Cardiac fibroblast (primary cell): ENCODE measurements at regions not wholly inside any gene's neighbourhood (a gene's known extent, or its start where the extent isn't known, plus 50 kb on each side); places are given as distances from the start of the nearest gene placed in this dataset.

Experiments
- DNase-seq, 2 donors: peaks; one replicate each; pipeline versions ENCODE4 v3.0.0 to v3.0.0-alpha.2; 2010; ENCODE audit warnings: low read depth in 2 of 2
- H3K4me3 ChIP-seq, 2 donors: replicated peaks in 1 of 2; 1 replicate in 1 of 2; 2 replicates in 1 of 2; pipeline ENCODE4 v1.5.1; 2011; ENCODE audit warnings: low read depth in 2 of 2, low read length in 2 of 2, mild to moderate bottlenecking in 2 of 2, moderate library complexity in 1 of 2
- TF ChIP-seq, protein P1 (sequence below): IDR thresholded peaks from one replicate; pipeline ENCODE4 v1.5.1; 2011; ENCODE audit warnings: low read depth, mild to moderate bottlenecking, low read length, inconsistent platforms

DNA sequence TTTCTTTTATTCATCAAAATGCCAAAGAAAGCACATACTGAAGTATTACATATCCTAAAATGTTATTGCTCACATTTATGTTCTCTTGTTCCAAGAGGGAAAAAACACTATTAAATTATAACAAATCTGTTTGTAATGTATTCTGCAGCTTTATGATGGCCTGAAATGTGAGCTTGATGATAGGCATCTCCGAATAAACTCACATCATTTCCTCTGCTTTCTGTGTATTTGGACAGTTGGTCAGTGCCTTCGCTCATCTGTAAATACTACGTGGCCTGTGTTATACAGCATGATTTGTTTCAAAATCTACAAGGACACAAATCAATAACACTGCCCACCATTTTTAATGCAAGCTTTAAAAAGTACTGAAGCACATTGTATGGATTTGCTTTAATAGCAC lies 672.8 kb upstream of the SYT4 start:
- H3K4me3 ChIP-seq = no peak overlapping the region
- no peak for DNase-seq
- TF ChIP-seq, protein P1, sequence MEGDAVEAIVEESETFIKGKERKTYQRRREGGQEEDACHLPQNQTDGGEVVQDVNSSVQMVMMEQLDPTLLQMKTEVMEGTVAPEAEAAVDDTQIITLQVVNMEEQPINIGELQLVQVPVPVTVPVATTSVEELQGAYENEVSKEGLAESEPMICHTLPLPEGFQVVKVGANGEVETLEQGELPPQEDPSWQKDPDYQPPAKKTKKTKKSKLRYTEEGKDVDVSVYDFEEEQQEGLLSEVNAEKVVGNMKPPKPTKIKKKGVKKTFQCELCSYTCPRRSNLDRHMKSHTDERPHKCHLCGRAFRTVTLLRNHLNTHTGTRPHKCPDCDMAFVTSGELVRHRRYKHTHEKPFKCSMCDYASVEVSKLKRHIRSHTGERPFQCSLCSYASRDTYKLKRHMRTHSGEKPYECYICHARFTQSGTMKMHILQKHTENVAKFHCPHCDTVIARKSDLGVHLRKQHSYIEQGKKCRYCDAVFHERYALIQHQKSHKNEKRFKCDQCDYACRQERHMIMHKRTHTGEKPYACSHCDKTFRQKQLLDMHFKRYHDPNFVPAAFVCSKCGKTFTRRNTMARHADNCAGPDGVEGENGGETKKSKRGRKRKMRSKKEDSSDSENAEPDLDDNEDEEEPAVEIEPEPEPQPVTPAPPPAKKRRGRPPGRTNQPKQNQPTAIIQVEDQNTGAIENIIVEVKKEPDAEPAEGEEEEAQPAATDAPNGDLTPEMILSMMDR = no peak

DNA sequence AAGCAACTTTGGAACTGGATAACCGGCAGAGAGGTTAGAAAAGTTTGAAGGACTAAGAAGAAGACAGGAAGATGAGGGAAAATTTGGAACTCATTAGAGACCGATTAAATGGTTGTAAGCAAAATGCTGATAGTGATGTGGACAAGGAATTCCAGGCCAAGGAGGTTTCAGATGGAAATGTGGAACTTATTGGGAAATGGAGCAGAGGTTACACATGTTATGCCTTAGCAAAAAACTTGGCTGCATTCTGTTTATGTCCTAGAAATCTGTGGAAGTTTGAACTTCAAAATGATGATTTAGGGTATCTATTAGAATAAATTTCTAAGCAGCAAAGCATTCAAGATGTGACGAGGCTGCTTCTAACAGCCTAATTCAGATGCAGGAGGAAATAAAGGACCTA lies 675.1 kb upstream of the SYT4 start:
- TF ChIP-seq, protein P1 = no peak
- no peak for DNase-seq
- no peak overlapping the region for H3K4me3 ChIP-seq

DNA sequence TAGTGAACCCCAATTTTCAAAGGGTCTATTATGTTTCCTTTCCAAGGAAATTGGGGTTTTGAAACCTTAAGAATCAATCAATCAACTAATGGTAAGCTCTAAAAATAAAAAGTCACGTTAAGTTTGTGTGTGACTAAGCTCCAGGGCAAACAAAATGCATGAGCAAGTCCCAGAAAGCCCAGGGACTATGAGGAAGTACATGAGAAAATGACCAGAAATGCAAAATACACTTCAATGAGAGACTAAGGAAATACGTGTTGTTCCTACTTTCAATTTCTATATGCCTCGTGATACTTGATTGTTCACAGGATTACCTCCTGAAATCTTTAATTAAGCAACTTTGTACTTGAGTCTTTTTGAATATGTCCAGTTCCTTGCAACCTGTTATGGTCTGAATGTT lies 684.4 kb upstream of the SYT4 start:
- DNase-seq = no peak
- H3K4me3 ChIP-seq = no peak overlapping the region
- TF ChIP-seq, protein P1 = no peak

DNA sequence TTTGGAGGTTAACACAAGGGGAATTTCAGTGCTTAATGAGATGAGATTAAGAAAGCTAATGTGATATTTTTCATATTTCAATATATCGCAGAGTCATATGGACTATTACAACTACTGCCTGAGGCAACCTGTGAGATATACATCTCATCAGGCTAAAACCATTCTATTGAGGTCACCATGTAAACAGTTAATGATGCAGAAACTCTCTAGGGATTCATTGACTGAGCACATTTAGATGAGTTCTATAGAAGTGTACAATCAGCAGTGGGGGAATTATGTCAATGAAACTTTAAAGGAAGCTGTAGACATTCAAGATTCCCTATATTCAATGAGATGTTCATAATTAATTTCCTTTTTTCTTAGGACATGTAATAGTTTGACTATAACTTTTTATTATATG lies 687.4 kb upstream of the SYT4 start:
- DNase-seq = no peak
- TF ChIP-seq, protein P1 = no peak
- H3K4me3 ChIP-seq = no peak overlapping the region

DNA sequence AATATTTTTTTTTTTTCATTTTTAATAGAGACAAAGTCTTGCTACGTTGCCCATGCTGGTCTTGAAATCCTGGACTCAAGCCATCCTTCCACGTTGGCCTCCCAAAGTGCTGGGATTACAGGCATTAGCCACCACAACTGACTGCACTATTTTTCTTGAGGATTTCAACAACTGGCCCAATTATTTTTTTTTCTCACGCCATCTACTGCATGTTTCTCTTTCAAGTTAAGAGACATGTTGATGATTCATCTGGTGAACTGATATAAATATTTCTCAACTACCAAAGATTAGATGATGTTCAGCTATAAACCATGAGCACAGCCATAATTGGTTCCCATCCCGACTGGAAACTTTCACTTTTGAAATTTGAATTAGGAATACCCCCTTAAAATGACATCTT lies 688.4 kb upstream of the SYT4 start:
- DNase-seq = peak in 1 of 2 donors; percentile 19
- no peak overlapping the region for H3K4me3 ChIP-seq
- TF ChIP-seq, protein P1 = no peak

DNA sequence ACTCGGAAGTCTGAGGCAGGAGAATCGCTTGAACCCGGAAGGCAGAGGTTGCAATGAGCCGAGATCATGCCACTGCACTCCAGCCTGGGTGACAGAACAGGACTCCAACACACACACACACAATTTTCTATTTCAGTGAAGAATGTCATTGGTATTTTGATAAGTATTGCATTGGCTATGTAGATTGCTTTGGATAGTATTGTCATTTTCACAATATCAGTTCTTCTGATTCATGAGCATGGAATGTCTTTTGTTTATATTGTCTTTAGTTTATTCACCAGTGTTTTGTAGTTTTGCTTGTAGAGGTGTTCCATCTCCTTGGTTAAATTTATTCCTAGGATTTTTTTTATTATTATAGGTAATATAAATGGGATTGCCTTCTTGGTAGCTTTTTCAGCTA lies 693.4 kb upstream of the SYT4 start:
- DNase-seq = no peak
- no peak overlapping the region for H3K4me3 ChIP-seq
- TF ChIP-seq, protein P1 = no peak

DNA sequence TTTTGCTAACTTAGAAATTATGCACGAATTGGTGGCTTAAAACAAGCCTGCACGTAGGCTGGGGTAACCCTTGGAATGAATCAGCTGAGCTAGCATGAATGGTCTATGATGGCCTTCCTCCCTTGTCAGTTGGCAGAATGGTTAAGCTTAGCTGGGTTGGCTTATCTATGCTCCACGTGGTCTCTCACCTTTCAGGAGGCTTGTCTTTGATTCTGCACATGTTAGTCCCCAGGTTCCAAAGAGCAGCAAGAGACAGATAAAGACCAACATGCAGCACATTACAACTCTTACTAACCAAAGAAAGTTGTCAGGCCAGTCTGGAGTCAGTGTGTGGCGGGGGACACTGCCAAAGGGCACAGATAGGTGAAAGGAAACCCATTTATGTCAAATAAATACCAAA lies 700.9 kb upstream of the SYT4 start:
- H3K4me3 ChIP-seq = no peak overlapping the region
- DNase-seq = no peak
- TF ChIP-seq, protein P1 = no peak
